ENCODE measurements at regions not wholly inside any gene's neighbourhood (a gene's known extent, or its start where the extent isn't known, plus 50 kb on each side); places are given as distances from the start of the nearest gene placed in this dataset.

DNA sequence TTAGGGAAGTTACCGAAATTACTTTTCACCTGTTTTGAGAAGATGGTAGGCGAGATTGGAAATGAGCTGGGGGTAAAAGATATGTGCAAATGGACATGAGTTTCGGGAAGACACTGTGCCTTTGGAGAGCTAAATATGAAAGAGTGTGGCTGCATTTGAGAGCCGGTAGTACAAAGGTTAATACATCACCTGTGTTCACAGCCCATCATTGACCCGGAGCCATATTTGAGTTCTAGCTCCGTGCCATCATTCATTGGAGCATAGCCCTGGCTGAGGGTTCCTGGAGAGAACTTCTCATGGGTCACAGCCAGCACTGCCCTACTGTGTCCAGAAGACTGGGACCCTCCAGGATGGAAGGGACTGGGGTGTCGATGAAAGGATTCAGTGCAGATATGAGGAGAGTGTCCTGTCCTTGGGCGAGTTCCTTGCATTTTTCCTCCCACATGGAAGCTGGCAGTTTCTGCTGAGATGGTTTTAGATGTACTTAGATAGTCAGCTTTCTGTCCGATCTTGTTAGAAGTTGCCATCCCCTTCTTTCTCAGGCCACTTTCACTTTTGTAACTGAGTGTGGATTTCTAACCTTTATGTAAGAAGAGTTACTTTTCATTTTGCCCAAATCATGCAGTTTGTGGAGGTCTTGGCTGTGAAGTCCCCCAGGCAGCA lies 138.8 kb downstream of the JCAD start:
- TF ChIP-seq CTCF (conservative IDR thresholded peaks at IDR 0.05; ENCODE audit: low read depth, low read length) (no peak), EZH2phosphoT487 (IDR thresholded peaks at IDR 0.05; ENCODE audit: borderline replicate concordance, low read length) (no peak)
